ENCODE measurements at regions not wholly inside any gene's neighbourhood (a gene's known extent, or its start where the extent isn't known, plus 50 kb on each side); places are given as distances from the start of the nearest gene placed in this dataset.

DNA sequence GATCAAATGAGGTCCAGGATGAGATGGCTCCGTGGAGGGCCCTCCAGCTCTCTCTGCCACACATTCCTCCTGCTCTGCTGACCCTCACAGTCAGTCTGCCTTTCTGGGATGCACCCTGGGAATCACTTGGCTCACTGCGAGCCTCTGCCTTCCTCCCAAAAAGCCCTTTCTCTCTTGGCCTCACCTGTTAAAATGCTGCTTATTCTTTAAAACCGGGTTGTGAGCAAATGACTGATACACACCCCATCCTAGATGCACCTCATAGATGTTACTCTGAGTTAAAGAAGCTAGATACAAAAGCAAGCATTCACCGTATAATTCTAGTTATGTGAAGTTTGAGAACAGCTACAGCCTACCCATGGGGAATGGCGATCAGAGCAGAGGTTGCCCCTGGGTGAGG, 167.7 kb upstream of the MYCN start:
- TF ChIP-seq, protein P1, sequence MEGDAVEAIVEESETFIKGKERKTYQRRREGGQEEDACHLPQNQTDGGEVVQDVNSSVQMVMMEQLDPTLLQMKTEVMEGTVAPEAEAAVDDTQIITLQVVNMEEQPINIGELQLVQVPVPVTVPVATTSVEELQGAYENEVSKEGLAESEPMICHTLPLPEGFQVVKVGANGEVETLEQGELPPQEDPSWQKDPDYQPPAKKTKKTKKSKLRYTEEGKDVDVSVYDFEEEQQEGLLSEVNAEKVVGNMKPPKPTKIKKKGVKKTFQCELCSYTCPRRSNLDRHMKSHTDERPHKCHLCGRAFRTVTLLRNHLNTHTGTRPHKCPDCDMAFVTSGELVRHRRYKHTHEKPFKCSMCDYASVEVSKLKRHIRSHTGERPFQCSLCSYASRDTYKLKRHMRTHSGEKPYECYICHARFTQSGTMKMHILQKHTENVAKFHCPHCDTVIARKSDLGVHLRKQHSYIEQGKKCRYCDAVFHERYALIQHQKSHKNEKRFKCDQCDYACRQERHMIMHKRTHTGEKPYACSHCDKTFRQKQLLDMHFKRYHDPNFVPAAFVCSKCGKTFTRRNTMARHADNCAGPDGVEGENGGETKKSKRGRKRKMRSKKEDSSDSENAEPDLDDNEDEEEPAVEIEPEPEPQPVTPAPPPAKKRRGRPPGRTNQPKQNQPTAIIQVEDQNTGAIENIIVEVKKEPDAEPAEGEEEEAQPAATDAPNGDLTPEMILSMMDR (IDR thresholded peaks at IDR 0.05; ENCODE audit: borderline replicate concordance, extremely low read depth, low read length, poor library complexity, severe bottlenecking), result no peak
- no peak for TF ChIP-seq EZH2 (IDR thresholded peaks at IDR 0.05; ENCODE audit: borderline replicate concordance, low read depth, low read length, severe bottlenecking)

Data from DND-41 (cell line).